BJ (cell line): ENCODE measurements at regions not wholly inside any gene's neighbourhood (a gene's known extent, or its start where the extent isn't known, plus 50 kb on each side); places are given as distances from the start of the nearest gene placed in this dataset.
"Not testable (repeated sequence)": the region's sequence is repeated elsewhere in the genome, so short reads cannot be mapped to it uniquely, and the experiment has no call there.

ENCODE experiments used
- CTCF ChIA-PET: fragments of 350-600 bp; formaldehyde crosslinking; extraction: SDS; loops from one replicate; lab custom pipeline; 2021; ENCODE audit warnings: antibody characterized with exemption, inconsistent platforms; lab: Yijun Ruan, JAX
- POLR2A ChIA-PET: fragments of 300-600 bp; sonication (Branson Sonifier 250); formaldehyde crosslinking; extraction: SDS; loops from one replicate; lab custom pipeline; 2021; ENCODE audit warnings: antibody characterized with exemption; lab: Charles Lee
- DNase-seq: peaks from one replicate; pipeline ENCODE4 v3.0.0-alpha.2; 2011; ENCODE audit warnings: low read depth
- H3K27me3 ChIP-seq: 2 replicates; pipeline ENCODE4 v1.6.0; 2011; ENCODE audit warnings: low read length; ENCODE audit not compliant: control insufficient read depth, insufficient read depth
- H3K36me3 ChIP-seq: 2 replicates; pipeline ENCODE4 v1.5.1; 2011; ENCODE audit warnings: low read length; ENCODE audit not compliant: control insufficient read depth, insufficient read depth
- H3K4me3 ChIP-seq: 2 replicates; pipeline ENCODE4 v1.5.1; 2011; ENCODE audit warnings: low read depth, mild to moderate bottlenecking, control low read depth, low read length
- TF ChIP-seq, protein P1 (sequence below): IDR thresholded peaks from 2 replicates; pipeline ENCODE4 v1.5.1; 2011; ENCODE audit warnings: low read depth, mild to moderate bottlenecking, control low read depth, inconsistent platforms, low read length, moderate library complexity; ENCODE audit not compliant: insufficient read depth

DNA sequence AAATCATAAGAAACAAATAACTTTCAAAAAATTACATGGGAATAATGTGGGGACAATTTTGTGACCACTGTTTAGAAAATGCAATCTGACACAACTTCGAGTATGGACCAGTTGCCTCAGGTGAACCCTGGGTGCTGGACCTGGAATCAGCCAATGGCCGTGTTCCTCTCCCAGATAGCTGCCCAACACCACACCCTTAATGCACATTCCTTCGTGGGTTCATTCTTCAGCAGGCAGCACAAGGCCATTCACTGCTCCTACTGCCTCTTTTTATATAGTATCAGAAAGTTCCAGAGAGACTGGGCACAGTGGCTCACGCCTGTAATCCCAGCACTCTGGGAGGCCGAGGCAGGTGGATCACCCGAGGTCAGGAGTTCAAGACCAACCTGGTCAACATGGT is 89.1 kb upstream of the PARD3 start:
- H3K36me3 ChIP-seq, result no peaks in the 10 kb centered on the region
- ChIA-PET CTCF (no interaction called here), POLR2A (no interaction called here)
- TF ChIP-seq, protein P1, sequence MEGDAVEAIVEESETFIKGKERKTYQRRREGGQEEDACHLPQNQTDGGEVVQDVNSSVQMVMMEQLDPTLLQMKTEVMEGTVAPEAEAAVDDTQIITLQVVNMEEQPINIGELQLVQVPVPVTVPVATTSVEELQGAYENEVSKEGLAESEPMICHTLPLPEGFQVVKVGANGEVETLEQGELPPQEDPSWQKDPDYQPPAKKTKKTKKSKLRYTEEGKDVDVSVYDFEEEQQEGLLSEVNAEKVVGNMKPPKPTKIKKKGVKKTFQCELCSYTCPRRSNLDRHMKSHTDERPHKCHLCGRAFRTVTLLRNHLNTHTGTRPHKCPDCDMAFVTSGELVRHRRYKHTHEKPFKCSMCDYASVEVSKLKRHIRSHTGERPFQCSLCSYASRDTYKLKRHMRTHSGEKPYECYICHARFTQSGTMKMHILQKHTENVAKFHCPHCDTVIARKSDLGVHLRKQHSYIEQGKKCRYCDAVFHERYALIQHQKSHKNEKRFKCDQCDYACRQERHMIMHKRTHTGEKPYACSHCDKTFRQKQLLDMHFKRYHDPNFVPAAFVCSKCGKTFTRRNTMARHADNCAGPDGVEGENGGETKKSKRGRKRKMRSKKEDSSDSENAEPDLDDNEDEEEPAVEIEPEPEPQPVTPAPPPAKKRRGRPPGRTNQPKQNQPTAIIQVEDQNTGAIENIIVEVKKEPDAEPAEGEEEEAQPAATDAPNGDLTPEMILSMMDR, result no peak
- H3K27me3 ChIP-seq, result no peaks in the 10 kb centered on the region
- no peak for DNase-seq
- no peak overlapping the region for H3K4me3 ChIP-seq

DNA sequence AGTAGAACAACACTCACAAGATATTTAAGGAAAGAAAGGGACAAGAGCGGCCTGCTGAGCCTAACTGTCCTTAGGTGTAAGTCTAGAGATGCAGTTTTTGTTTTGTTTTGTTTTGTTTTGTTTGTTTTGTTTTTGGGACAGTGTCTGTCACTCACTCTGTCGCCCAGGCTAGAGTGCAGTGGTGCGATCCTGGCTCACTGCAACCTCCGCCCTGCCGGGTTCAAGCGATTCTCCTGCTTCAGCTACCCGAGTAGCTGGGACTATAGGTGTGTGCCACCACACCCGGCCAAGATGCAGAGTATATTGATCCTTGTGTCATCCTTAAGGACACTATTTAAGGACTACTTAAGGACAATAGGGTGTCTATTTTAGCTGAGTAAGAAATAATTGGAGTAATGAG is 84.1 kb upstream of the PARD3 start:
- DNase-seq, result no peak
- no peaks in the 10 kb centered on the region for H3K36me3 ChIP-seq
- CTCF ChIA-PET, result no interaction called here
- POLR2A ChIA-PET, result no interaction called here
- peaks cover 3% of the 10 kb centered on the region; the same call in 1 of the 2 replicates for H3K27me3 ChIP-seq
- H3K4me3 ChIP-seq, result no peak overlapping the region
- TF ChIP-seq, protein P1, result no peak

DNA sequence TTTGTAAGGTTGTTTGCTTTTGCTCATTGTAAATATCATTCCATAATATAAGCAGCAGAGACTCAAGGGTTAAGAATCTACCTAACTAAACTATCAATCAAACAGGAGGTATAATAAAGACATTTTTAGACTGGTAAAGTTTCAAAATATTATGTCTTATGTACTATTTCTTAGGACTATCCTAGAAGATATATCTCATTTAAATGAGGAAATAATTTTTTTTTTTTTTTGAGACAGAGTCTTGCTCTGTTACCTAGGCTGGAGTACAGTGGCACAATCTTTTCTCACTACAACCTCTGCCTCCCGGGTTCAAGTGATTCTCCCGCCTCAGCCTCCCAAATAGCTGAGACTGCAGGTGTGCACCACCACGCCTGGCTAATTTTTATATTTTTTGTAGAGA is 80.9 kb upstream of the PARD3 start:
- DNase-seq, result no peak
- CTCF ChIA-PET, result no interaction called here
- H3K27me3 ChIP-seq, result peaks cover 3% of the 10 kb centered on the region; the same call in 1 of the 2 replicates
- no peaks in the 10 kb centered on the region for H3K36me3 ChIP-seq
- TF ChIP-seq, protein P1, result no peak
- POLR2A ChIA-PET, result no interaction called here
- no peak overlapping the region for H3K4me3 ChIP-seq

DNA sequence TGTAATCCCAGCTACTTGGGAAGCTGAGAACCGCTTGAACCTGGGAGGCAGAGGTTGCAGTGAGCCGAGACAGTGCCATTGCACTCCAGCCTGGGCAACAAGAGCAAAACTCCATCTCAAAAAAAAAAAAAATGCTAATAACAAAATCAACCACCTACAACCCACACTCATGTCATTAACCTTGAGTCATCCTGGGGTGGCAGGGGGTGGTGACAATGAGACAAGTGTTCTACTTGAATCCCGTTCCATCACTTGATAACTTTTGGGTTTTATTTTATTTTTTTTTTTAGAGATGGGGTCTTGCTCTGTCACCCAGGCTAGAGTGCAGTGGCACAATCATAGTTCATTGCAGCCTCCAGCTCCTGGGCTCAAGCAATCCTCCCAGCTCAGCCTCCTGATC is 80.0 kb upstream of the PARD3 start:
- CTCF ChIA-PET, DNase-seq, H3K27me3 ChIP-seq, POLR2A ChIA-PET, H3K4me3 ChIP-seq, H3K36me3 ChIP-seq: not testable (repeated sequence)

DNA sequence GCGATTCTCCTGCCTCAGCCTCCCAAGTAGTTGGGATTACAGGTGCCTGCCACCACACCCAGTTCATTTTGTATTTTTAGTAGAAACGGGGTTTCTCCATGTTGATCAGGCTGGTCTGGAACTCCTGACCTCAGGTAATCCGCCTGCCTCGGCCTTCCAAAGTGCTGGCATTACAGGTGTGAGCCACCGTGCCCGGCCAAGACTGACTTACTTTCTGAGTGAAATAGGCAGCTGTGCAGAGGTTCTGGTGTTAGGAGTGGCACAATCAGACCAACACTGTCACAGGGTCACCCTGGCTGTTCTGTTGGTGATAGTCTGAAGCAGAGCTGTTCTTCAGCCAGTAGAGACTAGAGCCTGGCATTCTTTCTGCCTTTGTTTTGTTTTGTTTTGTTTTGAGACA is 77.4 kb upstream of the PARD3 start:
- H3K27me3 ChIP-seq, H3K4me3 ChIP-seq, H3K36me3 ChIP-seq, CTCF ChIA-PET, POLR2A ChIA-PET, DNase-seq: not testable (repeated sequence)

DNA sequence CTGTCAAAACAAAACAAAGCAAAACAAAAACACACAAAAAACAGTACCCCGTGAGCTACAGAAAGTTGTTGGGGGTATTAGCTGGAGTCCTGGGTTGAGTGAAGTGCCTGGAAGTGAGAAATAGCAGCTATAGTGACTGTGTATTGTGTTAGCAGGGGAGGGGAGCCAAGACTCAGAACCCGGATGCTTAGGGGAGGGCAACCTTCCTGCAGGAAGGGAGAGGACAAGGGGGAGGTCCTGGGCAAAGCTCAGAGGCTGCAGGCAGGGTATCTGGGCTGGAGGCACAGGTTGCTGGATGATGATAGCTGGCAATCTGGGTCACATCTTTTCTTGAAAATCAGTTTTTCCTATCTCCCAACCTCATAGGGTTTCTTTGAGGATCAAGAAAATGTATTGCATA is 75.8 kb upstream of the PARD3 start:
- no peak overlapping the region for H3K4me3 ChIP-seq
- no peaks in the 10 kb centered on the region for H3K36me3 ChIP-seq
- CTCF ChIA-PET, result interaction anchor here (1.1 to 1.5 kb wide), 2 partner anchors 9 to 17 kb away, joined by 4 to 5 read pairs; no protein-coding TSS in a partner anchor
- POLR2A ChIA-PET, result no interaction called here
- TF ChIP-seq, protein P1, result no peak
- DNase-seq, result no peak
- H3K27me3 ChIP-seq, result peaks cover 1% of the 10 kb centered on the region; the same call in 1 of the 2 replicates
